DND-41 (cell line): ENCODE measurements at regions not wholly inside any gene's neighbourhood (a gene's known extent, or its start where the extent isn't known, plus 50 kb on each side); places are given as distances from the start of the nearest gene placed in this dataset.

Experiments
- ATAC-seq: fragments of 200-7000 bp; cut with Tn5 transposase; 3 replicates; pipeline ENCODE4 v1.9.1; 2021; ENCODE audit warnings: low read depth; ENCODE audit not compliant: insufficient read depth
- DNase-seq: peaks from one replicate; pipeline ENCODE4 v3.0.0-alpha.2; 2020
- H2AFZ ChIP-seq: 2 replicates; pipeline ENCODE4 v1.6.0; 2012; ENCODE audit warnings: low read depth, low read length
- H3K27ac ChIP-seq: 2 replicates; pipeline ENCODE4 v1.5.1; 2012; ENCODE audit warnings: low read length, inconsistent platforms
- H3K27me3 ChIP-seq: fragments of 200-600 bp; sonication (generic); 2 replicates; pipeline ENCODE4 v1.6.0; 2012; ENCODE audit warnings: low read length, mild to moderate bottlenecking, inconsistent platforms; ENCODE audit not compliant: insufficient read depth, poor library complexity
- H3K36me3 ChIP-seq: 2 replicates; pipeline ENCODE4 v1.5.1; 2012; ENCODE audit warnings: low read length, inconsistent platforms; ENCODE audit not compliant: insufficient read depth
- H3K4me1 ChIP-seq: 2 replicates; pipeline ENCODE4 v1.5.1; 2012; ENCODE audit warnings: mild to moderate bottlenecking, low read length; ENCODE audit not compliant: insufficient read depth
- H3K4me2 ChIP-seq: 2 replicates; pipeline ENCODE4 v1.6.0; 2012; ENCODE audit warnings: mild to moderate bottlenecking, moderate library complexity, low read length, inconsistent platforms; ENCODE audit not compliant: insufficient read depth
- H3K4me3 ChIP-seq, 2 experiments: fragments of 200-600 bp in 1 of 2; shearing (Covaris generic) in 1 of 2; 2 replicates each; pipeline ENCODE4 v1.5.1; 2012 to 2016; ENCODE audit warnings: inconsistent platforms in 2 of 2, low read length in 2 of 2, mild to moderate bottlenecking in 2 of 2, low read depth in 1 of 2, moderate library complexity in 1 of 2
- H3K79me2 ChIP-seq: 2 replicates; pipeline ENCODE4 v1.6.0; 2012; ENCODE audit warnings: low read length, inconsistent platforms; ENCODE audit not compliant: insufficient read depth
- H3K9ac ChIP-seq: 2 replicates; pipeline ENCODE4 v1.6.0; 2012; ENCODE audit warnings: low read depth, mild to moderate bottlenecking, inconsistent platforms, low read length, moderate library complexity
- H3K9me3 ChIP-seq: 2 replicates; pipeline ENCODE4 v1.5.1; 2012; ENCODE audit warnings: low read length, moderate library complexity, mild to moderate bottlenecking, inconsistent platforms; ENCODE audit not compliant: insufficient read depth, severe bottlenecking
- H4K20me1 ChIP-seq: 2 replicates; pipeline ENCODE4 v1.6.0; 2012; ENCODE audit warnings: low read length; ENCODE audit not compliant: insufficient read depth
- EZH2 ChIP-seq: IDR thresholded peaks from 3 replicates; pipeline ENCODE4 v1.6.1; 2012; ENCODE audit warnings: borderline replicate concordance, low read depth, mild to moderate bottlenecking, moderate library complexity, low read length, inconsistent platforms; ENCODE audit not compliant: severe bottlenecking
- TF ChIP-seq, protein P1 (sequence below): IDR thresholded peaks from 2 replicates; pipeline ENCODE4 v1.5.1; 2012; ENCODE audit warnings: borderline replicate concordance, low read length, moderate library complexity, mild to moderate bottlenecking; ENCODE audit not compliant: poor library complexity, severe bottlenecking; ENCODE audit errors: extremely low read depth

DNA sequence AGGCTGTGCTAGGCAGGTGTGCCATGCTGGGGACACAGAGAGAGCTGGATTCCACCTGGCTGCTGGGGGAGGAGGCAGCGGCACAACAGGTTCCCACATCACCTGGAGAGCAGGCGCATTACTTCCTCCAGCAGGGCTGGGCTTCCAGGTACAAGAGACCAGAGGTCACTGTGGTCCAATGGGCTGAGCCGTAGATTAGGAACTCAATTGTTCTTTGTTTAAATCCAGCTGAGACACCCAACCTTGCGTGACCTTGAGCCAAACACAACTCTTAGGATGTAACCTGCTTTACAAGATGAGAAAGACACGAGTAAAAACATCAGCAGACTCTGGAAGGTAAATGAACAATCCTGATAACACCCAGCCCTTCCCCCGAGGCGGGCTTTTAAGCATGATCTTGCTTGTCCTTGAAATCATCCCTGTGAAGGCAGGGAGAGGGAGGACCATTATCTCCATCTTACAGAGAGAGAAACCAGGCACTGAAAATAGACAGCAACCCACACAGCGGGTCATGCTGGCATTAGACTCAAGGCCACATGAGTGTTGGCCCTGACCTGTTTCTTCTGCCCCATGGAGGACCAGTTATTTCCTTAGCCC is 216.5 kb upstream of the RREB1 start:
- DNase-seq = no peak
- ATAC-seq = no peak

DNA sequence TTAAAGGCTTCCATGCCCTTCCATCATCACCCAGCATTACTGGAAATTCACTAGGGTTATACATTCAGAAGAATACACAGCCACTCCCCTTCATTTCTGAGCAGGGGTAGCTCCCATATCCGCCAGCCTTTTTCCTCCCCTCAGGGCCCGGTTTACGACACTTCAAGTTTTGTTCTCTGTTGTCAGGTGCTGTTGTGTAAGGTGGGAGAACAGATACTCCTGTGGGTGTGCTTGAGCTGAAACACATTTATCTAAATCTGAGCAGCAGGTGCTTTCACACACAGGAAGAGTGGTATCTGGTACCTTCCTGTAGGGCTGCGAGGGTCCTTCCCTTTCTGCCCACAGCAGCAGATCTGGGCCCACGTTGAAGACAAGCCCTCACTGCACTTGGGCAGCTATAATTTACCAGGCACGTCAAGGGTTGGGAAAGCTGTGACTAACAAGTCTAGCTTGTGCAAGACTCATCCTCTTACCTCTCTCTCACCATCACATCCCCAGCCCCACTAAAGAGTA is 215.8 kb upstream of the RREB1 start:
- Histone ChIP-seq H3K27ac (no peak overlapping the region), H3K9me3 (no peaks in the 10 kb centered on the region), H3K9ac (no peak overlapping the region), H3K36me3 (no peaks in the 10 kb centered on the region), H3K4me1 (no peaks in the 10 kb centered on the region), H3K4me3 (no peak overlapping the region), H4K20me1 (no peaks in the 10 kb centered on the region), H2AFZ (no peak overlapping the region), H3K79me2 (no peaks in the 10 kb centered on the region), H3K27me3 (no peaks in the 10 kb centered on the region), H3K4me2 (no peak overlapping the region)
- ATAC-seq (no peak), DNase-seq (no peak)
- TF ChIP-seq, protein P1, sequence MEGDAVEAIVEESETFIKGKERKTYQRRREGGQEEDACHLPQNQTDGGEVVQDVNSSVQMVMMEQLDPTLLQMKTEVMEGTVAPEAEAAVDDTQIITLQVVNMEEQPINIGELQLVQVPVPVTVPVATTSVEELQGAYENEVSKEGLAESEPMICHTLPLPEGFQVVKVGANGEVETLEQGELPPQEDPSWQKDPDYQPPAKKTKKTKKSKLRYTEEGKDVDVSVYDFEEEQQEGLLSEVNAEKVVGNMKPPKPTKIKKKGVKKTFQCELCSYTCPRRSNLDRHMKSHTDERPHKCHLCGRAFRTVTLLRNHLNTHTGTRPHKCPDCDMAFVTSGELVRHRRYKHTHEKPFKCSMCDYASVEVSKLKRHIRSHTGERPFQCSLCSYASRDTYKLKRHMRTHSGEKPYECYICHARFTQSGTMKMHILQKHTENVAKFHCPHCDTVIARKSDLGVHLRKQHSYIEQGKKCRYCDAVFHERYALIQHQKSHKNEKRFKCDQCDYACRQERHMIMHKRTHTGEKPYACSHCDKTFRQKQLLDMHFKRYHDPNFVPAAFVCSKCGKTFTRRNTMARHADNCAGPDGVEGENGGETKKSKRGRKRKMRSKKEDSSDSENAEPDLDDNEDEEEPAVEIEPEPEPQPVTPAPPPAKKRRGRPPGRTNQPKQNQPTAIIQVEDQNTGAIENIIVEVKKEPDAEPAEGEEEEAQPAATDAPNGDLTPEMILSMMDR = no peak
- no peak for TF ChIP-seq EZH2

More for the DNA sequence above, 216.5 kb upstream of the RREB1 start:
- no peak overlapping the region for H3K9ac ChIP-seq
- no peak overlapping the region for H3K4me2 ChIP-seq
- H3K36me3 ChIP-seq = no peaks in the 10 kb centered on the region
- H3K79me2 ChIP-seq = no peaks in the 10 kb centered on the region
- no peak for TF ChIP-seq EZH2
- TF ChIP-seq, protein P1 = no peak
- H2AFZ ChIP-seq = no peak overlapping the region
- H4K20me1 ChIP-seq = no peaks in the 10 kb centered on the region
- H3K4me1 ChIP-seq = no peaks in the 10 kb centered on the region
- no peak overlapping the region for H3K4me3 ChIP-seq
- H3K9me3 ChIP-seq = no peaks in the 10 kb centered on the region
- no peaks in the 10 kb centered on the region for H3K27me3 ChIP-seq
- no peak overlapping the region for H3K27ac ChIP-seq

DNA sequence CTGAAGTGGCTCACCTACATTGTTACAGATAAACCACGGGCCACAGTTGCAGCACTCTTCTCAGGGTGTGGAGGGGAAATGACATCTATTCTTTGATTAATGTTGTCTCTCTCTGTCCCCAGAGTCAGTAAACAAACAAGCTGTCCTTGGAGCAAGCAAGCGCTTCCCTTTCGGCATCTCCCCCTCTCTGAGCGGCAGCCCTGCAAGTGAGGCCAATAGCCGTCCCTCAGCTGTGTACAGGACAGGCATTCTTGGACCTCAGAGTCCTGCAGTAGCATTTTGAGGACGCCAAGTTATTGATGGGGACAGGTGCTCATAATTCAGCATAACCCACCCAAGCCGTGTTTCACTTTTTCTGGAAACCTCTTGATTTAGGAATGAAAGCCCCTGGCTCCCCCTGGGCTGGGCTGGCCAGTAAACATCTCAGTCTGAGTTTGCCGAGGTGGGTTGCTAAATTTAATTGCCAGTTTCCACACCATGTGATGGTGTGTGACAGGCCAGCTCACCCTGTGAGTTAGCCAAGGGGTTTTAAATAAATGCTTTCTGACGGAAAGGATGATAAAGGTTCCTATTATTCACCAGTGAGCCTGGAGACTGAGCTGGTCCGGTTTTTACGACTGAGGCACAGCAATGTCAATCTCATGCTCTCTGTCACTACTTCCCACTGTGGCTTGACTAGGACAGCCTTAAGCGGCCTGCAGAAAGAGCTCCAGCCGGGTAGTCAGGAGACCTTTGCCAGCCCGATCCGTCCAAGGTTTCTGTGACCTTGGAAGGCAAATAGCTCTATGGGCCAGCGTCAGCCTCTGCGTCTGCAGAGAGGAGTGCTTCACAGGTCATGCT is 214.8 kb upstream of the RREB1 start:
- Histone ChIP-seq H4K20me1 (no peaks in the 10 kb centered on the region), H3K4me2 (no peak overlapping the region)
- ATAC-seq = no peak; the same call in 2 of the 3 replicates

More for the DNA sequence above, 214.8 kb upstream of the RREB1 start:
- Histone ChIP-seq H3K9ac (no peak overlapping the region), H3K79me2 (no peaks in the 10 kb centered on the region), H3K4me3 (no peak overlapping the region), H3K36me3 (no peaks in the 10 kb centered on the region), H3K9me3 (no peaks in the 10 kb centered on the region), H3K4me1 (no peaks in the 10 kb centered on the region), H3K27ac (no peak overlapping the region), H2AFZ (no peak overlapping the region), H3K27me3 (no peaks in the 10 kb centered on the region)
- DNase-seq = no peak
- TF ChIP-seq, protein P1 = no peak
- no peak for TF ChIP-seq EZH2
